COLO668 (cell line): ENCODE measurements at regions not wholly inside any gene's neighbourhood (a gene's known extent, or its start where the extent isn't known, plus 50 kb on each side); places are given as distances from the start of the nearest gene placed in this dataset.

Experiments used
- DNase-seq: peaks from one replicate; lab custom pipeline; 2025; ENCODE audit not compliant: unreplicated experiment; lab: John Stamatoyannopoulos, UW

GRCh38 chr7:47191316-47191715 is 390.6 kb downstream of the TNS3 start:
- DNase-seq = no peak

- DNase-seq = no peak
Observed at GRCh38 chr7:47190462-47190861, 391.4 kb downstream of the TNS3 start.

GRCh38 chr7:47188653-47189315 is 393.1 kb downstream of the TNS3 start:
- DNase-seq = no peak

- DNase-seq = no peak
Observed at GRCh38 chr7:47188136-47188535, 393.8 kb downstream of the TNS3 start.

GRCh38 chr7:47186316-47186715 is 395.6 kb downstream of the TNS3 start:
- DNase-seq = no peak

GRCh38 chr7:47185839-47186238 is 396.1 kb downstream of the TNS3 start:
- no peak for DNase-seq

GRCh38 chr7:47185170-47185569 is 396.7 kb downstream of the TNS3 start:
- no peak for DNase-seq

- DNase-seq = no peak
Observed at GRCh38 chr7:47183862-47184590, 397.9 kb downstream of the TNS3 start.

GRCh38 chr7:47181746-47182361 is 400.1 kb downstream of the TNS3 start:
- peak; percentile 43 for DNase-seq

- DNase-seq = no peak
Observed at GRCh38 chr7:47180516-47180826, 401.4 kb downstream of the TNS3 start.

- peak; percentile 83 for DNase-seq
Observed at GRCh38 chr7:47179812-47180515, 401.9 kb downstream of the TNS3 start.

- DNase-seq = peak; percentile 83
Observed at GRCh38 chr7:47172602-47173539, 409.0 kb downstream of the TNS3 start.

- DNase-seq = no peak
Observed at GRCh38 chr7:47170516-47170915, 411.4 kb downstream of the TNS3 start.

- DNase-seq = no peak
Observed at GRCh38 chr7:47154791-47155190, 427.1 kb downstream of the TNS3 start.

GRCh38 chr7:47153576-47153975 is 428.3 kb downstream of the TNS3 start:
- DNase-seq = peak; percentile 94

- DNase-seq = peak; percentile 77
Observed at GRCh38 chr7:47153058-47153457, 428.9 kb downstream of the TNS3 start.

GRCh38 chr7:47152307-47152706 is 429.6 kb downstream of the TNS3 start:
- no peak for DNase-seq

GRCh38 chr7:47150497-47151260 is 431.2 kb downstream of the TNS3 start:
- no peak for DNase-seq

- no peak for DNase-seq
Observed at GRCh38 chr7:47149971-47150370, 431.9 kb downstream of the TNS3 start.
